ENCODE measurements at regions not wholly inside any gene's neighbourhood (a gene's known extent, or its start where the extent isn't known, plus 50 kb on each side); places are given as distances from the start of the nearest gene placed in this dataset.
"Not testable (repeated sequence)": the region's sequence is repeated elsewhere in the genome, so short reads cannot be mapped to it uniquely, and the experiment has no call there.

GRCh38 chr6:94713446-94713845 lies 863.9 kb upstream of the MANEA start:
- ATAC-seq, result no peak
- TF ChIP-seq TCF4 (CRISPR knock-in tag; IDR thresholded peaks at IDR 0.05; ENCODE audit: borderline replicate concordance) (no peak), RARB (CRISPR knock-in tag; IDR thresholded peaks at IDR 0.05) (no peak), ZFP30 (CRISPR knock-in tag; IDR thresholded peaks at IDR 0.05) (no peak), CSDC2 (CRISPR knock-in tag; IDR thresholded peaks at IDR 0.05) (no peak), ESRRG (CRISPR knock-in tag; IDR thresholded peaks at IDR 0.05) (no peak), ZNF565 (CRISPR knock-in tag; conservative IDR thresholded peaks at IDR 0.05; ENCODE audit: low read depth) (no peak), ZNF8 (CRISPR knock-in tag; IDR thresholded peaks at IDR 0.05) (no peak), TOX (CRISPR knock-in tag; IDR thresholded peaks at IDR 0.05; ENCODE audit: borderline replicate concordance) (no peak), ZC3H10 (CRISPR knock-in tag; IDR thresholded peaks at IDR 0.05) (no peak)

GRCh38 chr6:94698773-94699172 lies 878.6 kb upstream of the MANEA start:
- ATAC-seq, result no peak
- no peak for TF ChIP-seq ZNF70 (CRISPR knock-in tag; IDR thresholded peaks at IDR 0.05)
- no peak for TF ChIP-seq ZFP30 (CRISPR knock-in tag; IDR thresholded peaks at IDR 0.05)
- TF ChIP-seq GLIS3 (CRISPR knock-in tag; IDR thresholded peaks at IDR 0.05), result no peak
- TF ChIP-seq ZNF565 (CRISPR knock-in tag; conservative IDR thresholded peaks at IDR 0.05; ENCODE audit: low read depth), result no peak
- TF ChIP-seq ARNTL (CRISPR knock-in tag; IDR thresholded peaks at IDR 0.05; ENCODE audit: borderline replicate concordance, low read depth), result no peak
- no peak for TF ChIP-seq ESRRG (CRISPR knock-in tag; IDR thresholded peaks at IDR 0.05)
- TF ChIP-seq PATZ1 (CRISPR knock-in tag; IDR thresholded peaks at IDR 0.05; ENCODE audit: borderline replicate concordance), result no peak
- no peak for TF ChIP-seq RARB (CRISPR knock-in tag; IDR thresholded peaks at IDR 0.05)
- TF ChIP-seq ZC3H10 (CRISPR knock-in tag; IDR thresholded peaks at IDR 0.05), result no peak
- TF ChIP-seq ZNF8 (CRISPR knock-in tag; IDR thresholded peaks at IDR 0.05), result no peak
- TF ChIP-seq SNAI2 (CRISPR knock-in tag; IDR thresholded peaks at IDR 0.05), result no peak
- TF ChIP-seq ZFP3 (CRISPR knock-in tag; IDR thresholded peaks at IDR 0.05), result no peak
- TF ChIP-seq TOX (CRISPR knock-in tag; IDR thresholded peaks at IDR 0.05; ENCODE audit: borderline replicate concordance), result no peak
- TF ChIP-seq TCF4 (CRISPR knock-in tag; IDR thresholded peaks at IDR 0.05; ENCODE audit: borderline replicate concordance), result no peak
- no peak for TF ChIP-seq PPARA (CRISPR knock-in tag; IDR thresholded peaks at IDR 0.05; ENCODE audit: borderline replicate concordance)
- no peak for TF ChIP-seq OSR1 (CRISPR knock-in tag; IDR thresholded peaks at IDR 0.05)
- no peak for TF ChIP-seq CSRNP3 (CRISPR knock-in tag; IDR thresholded peaks at IDR 0.05)
- TF ChIP-seq BACH2 (CRISPR knock-in tag; IDR thresholded peaks at IDR 0.05; ENCODE audit: borderline replicate concordance), result no peak
- no peak for TF ChIP-seq CREB5 (CRISPR knock-in tag; IDR thresholded peaks at IDR 0.05; ENCODE audit: low read depth)

- ATAC-seq, result not testable (repeated sequence)
These were observed 890.1 kb upstream of the MANEA start for GRCh38 chr6:94687255-94687654.

GRCh38 chr6:94683409-94683808 lies 893.9 kb upstream of the MANEA start:
- no peak for ATAC-seq
- TF ChIP-seq ZC3H10 (CRISPR knock-in tag; IDR thresholded peaks at IDR 0.05) (no peak), ARNTL (CRISPR knock-in tag; IDR thresholded peaks at IDR 0.05; ENCODE audit: borderline replicate concordance, low read depth) (no peak), TCF4 (CRISPR knock-in tag; IDR thresholded peaks at IDR 0.05; ENCODE audit: borderline replicate concordance) (no peak), ZFP3 (CRISPR knock-in tag; IDR thresholded peaks at IDR 0.05) (no peak), PATZ1 (CRISPR knock-in tag; IDR thresholded peaks at IDR 0.05; ENCODE audit: borderline replicate concordance) (no peak), OSR1 (CRISPR knock-in tag; IDR thresholded peaks at IDR 0.05) (no peak), ZNF565 (CRISPR knock-in tag; conservative IDR thresholded peaks at IDR 0.05; ENCODE audit: low read depth) (no peak), BACH2 (CRISPR knock-in tag; IDR thresholded peaks at IDR 0.05; ENCODE audit: borderline replicate concordance) (no peak), TSHZ2 (CRISPR knock-in tag; IDR thresholded peaks at IDR 0.05) (no peak), SNAI2 (CRISPR knock-in tag; IDR thresholded peaks at IDR 0.05) (no peak)

All from SK-N-SH treated with all-trans-retinoic acid at 6 μM for 48 hours (cell line).